DOHH2 (cell line): ENCODE measurements at regions not wholly inside any gene's neighbourhood (a gene's known extent, or its start where the extent isn't known, plus 50 kb on each side); places are given as distances from the start of the nearest gene placed in this dataset.

Experiments
- H3F3A ChIP-seq: fragments of 200-600 bp; sonication (generic), shearing (Covaris generic); 2 replicates; pipeline ENCODE4 v1.6.0; 2016; ENCODE audit warnings: antibody characterized with exemption, mild to moderate bottlenecking; ENCODE audit not compliant: control insufficient read depth, insufficient read depth
- H3K27ac ChIP-seq: fragments of 200-600 bp; sonication (generic); 2 replicates; pipeline ENCODE4 v1.5.1; 2014; ENCODE audit warnings: low read depth, mild to moderate bottlenecking, low read length, moderate library complexity
- H3K27me3 ChIP-seq: fragments of 200-600 bp; sonication (generic); 2 replicates; pipeline ENCODE4 v1.6.1; 2014; ENCODE audit warnings: mild to moderate bottlenecking, low read length, mixed read lengths; ENCODE audit not compliant: control insufficient read depth
- H3K36me3 ChIP-seq: fragments of 200-600 bp; sonication (generic); 2 replicates; pipeline ENCODE4 v1.6.1; 2014; ENCODE audit warnings: mild to moderate bottlenecking, low read length, moderate library complexity, mixed read lengths; ENCODE audit not compliant: control insufficient read depth
- H3K4me1 ChIP-seq: fragments of 200-600 bp; sonication (generic); 2 replicates; pipeline ENCODE4 v1.6.1; 2014; ENCODE audit warnings: mild to moderate bottlenecking, low read length, mixed read lengths; ENCODE audit not compliant: control insufficient read depth
- H3K4me2 ChIP-seq: fragments of 200-600 bp; sonication (generic); 2 replicates; pipeline ENCODE4 v1.6.0; 2014; ENCODE audit warnings: mild to moderate bottlenecking, low read length, moderate library complexity
- H3K4me3 ChIP-seq: fragments of 200-600 bp; sonication (generic); 2 replicates; pipeline ENCODE4 v1.5.1; 2014; ENCODE audit warnings: mild to moderate bottlenecking, low read length, mixed read lengths
- H3K79me2 ChIP-seq: fragments of 200-600 bp; sonication (generic); 2 replicates; pipeline ENCODE4 v1.6.1; 2014; ENCODE audit warnings: mild to moderate bottlenecking, low read length, mixed read lengths; ENCODE audit not compliant: control insufficient read depth
- H3K9me2 ChIP-seq: fragments of 200-600 bp; sonication (generic); replicated peaks from 2 replicates; pipeline ENCODE4 v1.6.1; 2014; ENCODE audit warnings: mild to moderate bottlenecking, low read length, mixed read lengths; ENCODE audit not compliant: control insufficient read depth
- H3K9me3 ChIP-seq: fragments of 200-600 bp; sonication (generic); 2 replicates; pipeline ENCODE4 v1.6.1; 2014; ENCODE audit warnings: antibody characterized with exemption, low read length, mixed read lengths; ENCODE audit not compliant: control insufficient read depth, insufficient read depth
- H4K20me1 ChIP-seq: fragments of 200-600 bp; sonication (generic); 2 replicates; pipeline ENCODE4 v1.6.0; 2014; ENCODE audit warnings: low read depth, mild to moderate bottlenecking, antibody characterized with exemption, low read length, moderate library complexity; ENCODE audit not compliant: control insufficient read depth, insufficient read depth
- CTCF ChIP-seq: fragments of 200-600 bp; sonication (generic); IDR thresholded peaks from one replicate; pipeline ENCODE4 v1.5.1; 2014; ENCODE audit warnings: antibody characterized with exemption, mild to moderate bottlenecking, low read depth, low read length; ENCODE audit not compliant: poor library complexity, severe bottlenecking
- EZH2phosphoT487 ChIP-seq: fragments of 200-600 bp; sonication (generic); IDR thresholded peaks from 2 replicates; pipeline ENCODE4 v1.6.1; 2017; ENCODE audit warnings: borderline replicate concordance, mild to moderate bottlenecking, antibody characterized with exemption, low read length, moderate library complexity, mixed read lengths

DNA sequence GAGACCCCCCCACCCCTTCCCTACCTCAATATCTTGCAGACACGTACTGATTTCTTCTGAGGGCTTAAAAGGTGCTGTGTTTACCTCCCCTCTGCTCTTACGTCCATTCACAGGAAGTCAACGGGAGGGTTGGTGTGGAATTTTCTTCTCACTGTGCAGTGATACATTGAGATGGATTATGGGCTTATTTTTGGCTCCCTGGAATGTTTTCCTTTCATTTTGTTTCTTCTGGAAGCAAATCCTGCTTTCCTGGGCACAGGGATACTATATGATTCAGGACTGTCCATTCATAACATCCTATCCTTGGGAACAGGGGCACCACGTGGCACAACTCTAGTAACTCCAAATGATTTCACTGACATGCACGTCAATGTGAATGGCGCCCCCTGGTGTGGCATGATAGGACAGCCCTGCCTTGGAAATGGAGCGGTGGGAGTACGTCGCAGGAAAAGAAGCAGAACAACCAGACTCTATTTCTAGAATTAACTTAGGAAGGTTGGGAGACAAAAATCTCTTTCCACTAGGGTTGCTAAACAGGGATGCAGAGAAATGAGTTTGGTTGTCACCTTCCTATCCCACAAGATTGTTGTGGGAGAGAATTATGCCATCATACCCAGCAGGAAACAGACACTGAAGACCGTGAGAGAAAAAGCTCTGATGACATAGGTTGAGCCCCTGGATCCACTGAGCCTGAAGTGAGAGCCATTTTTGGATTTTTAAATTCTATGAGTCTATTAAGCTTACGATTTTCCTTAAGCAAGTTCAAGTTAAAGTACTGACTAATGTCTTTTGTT is 146.5 kb upstream of the RAG2 start:
- no peaks in the 10 kb centered on the region for H3K36me3 ChIP-seq
- H3K27ac ChIP-seq, result no peak overlapping the region
- no peaks in the 10 kb centered on the region for H4K20me1 ChIP-seq
- no peak overlapping the region for H3K4me2 ChIP-seq
- no peak overlapping the region for H3K4me3 ChIP-seq
- H3F3A ChIP-seq, result no peaks in the 10 kb centered on the region
- H3K9me3 ChIP-seq, result no peaks in the 10 kb centered on the region
- H3K9me2 ChIP-seq, result no peaks in the 10 kb centered on the region
- no peaks in the 10 kb centered on the region for H3K79me2 ChIP-seq
- 0 out of 2 replicates have a peak, but pooled peaks cover 3% of the 10 kb centered on the region for H3K27me3 ChIP-seq
- no peaks in the 10 kb centered on the region for H3K4me1 ChIP-seq
- TF ChIP-seq EZH2phosphoT487 (no peak), CTCF (peak; percentile 84)

- H3K4me2 ChIP-seq, result no peak overlapping the region
- H4K20me1 ChIP-seq, result no peaks in the 10 kb centered on the region
- H3F3A ChIP-seq, result no peaks in the 10 kb centered on the region
- no peaks in the 10 kb centered on the region for H3K9me3 ChIP-seq
- H3K36me3 ChIP-seq, result no peaks in the 10 kb centered on the region
- no peaks in the 10 kb centered on the region for H3K9me2 ChIP-seq
- 0 out of 2 replicates have a peak, but pooled peaks cover 3% of the 10 kb centered on the region for H3K27me3 ChIP-seq
- no peaks in the 10 kb centered on the region for H3K79me2 ChIP-seq
- H3K4me3 ChIP-seq, result no peak overlapping the region
- no peak overlapping the region for H3K27ac ChIP-seq
- TF ChIP-seq EZH2phosphoT487 (no peak), CTCF (no peak)
- no peaks in the 10 kb centered on the region for H3K4me1 ChIP-seq
These were observed 145.0 kb upstream of the RAG2 start for GRCh38 chr11:36743039-36743438.

- Histone ChIP-seq H3K9me2 (no peaks in the 10 kb centered on the region), H4K20me1 (no peaks in the 10 kb centered on the region), H3K9me3 (no peaks in the 10 kb centered on the region), H3K27me3 (0 out of 2 replicates have a peak, but pooled peaks cover 3% of the 10 kb centered on the region), H3K27ac (no peak overlapping the region), H3F3A (no peaks in the 10 kb centered on the region), H3K79me2 (no peaks in the 10 kb centered on the region), H3K4me3 (no peak overlapping the region), H3K4me2 (no peak overlapping the region), H3K4me1 (no peaks in the 10 kb centered on the region), H3K36me3 (no peaks in the 10 kb centered on the region)
- TF ChIP-seq EZH2phosphoT487, result no peak
These were observed 143.5 kb upstream of the RAG2 start for GRCh38 chr11:36741515-36741914.

DNA sequence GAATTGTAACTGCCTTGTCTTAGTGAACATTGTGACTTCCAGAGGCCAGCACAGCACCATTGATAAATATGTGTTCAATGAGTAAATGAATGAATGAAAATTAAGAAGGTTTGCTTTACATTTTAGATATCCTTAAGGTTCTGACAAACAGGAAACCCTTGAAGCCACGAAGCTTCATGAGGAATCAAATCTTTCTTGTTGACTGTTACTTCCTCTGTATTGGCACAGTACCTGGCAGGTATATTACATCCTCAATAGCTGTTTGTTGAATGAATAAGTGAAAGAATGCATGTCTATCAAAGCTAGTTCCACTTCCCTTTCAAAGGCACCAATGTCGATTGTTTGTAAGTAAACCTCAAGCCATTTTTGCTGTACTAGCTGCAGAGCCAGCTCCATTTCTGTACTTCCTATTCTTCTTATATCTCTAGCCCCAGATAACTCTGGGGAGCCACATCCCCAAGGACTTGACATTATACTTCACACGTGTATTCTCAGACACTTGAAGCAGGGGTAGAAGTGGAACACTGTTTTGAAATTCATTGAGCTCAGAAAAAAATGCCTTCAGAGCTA is 140.3 kb upstream of the RAG2 start:
- Histone ChIP-seq H3K36me3 (no peaks in the 10 kb centered on the region), H3K79me2 (no peaks in the 10 kb centered on the region), H3K27ac (no peak overlapping the region), H4K20me1 (no peaks in the 10 kb centered on the region), H3F3A (no peaks in the 10 kb centered on the region), H3K4me2 (no peak overlapping the region), H3K27me3 (no peaks in the 10 kb centered on the region), H3K9me3 (no peaks in the 10 kb centered on the region), H3K9me2 (no peaks in the 10 kb centered on the region), H3K4me3 (no peak overlapping the region), H3K4me1 (no peaks in the 10 kb centered on the region)
- TF ChIP-seq CTCF, result no peak
- no peak for TF ChIP-seq EZH2phosphoT487
